Smooth muscle cell (in vitro differentiated cells): ENCODE measurements at regions not wholly inside any gene's neighbourhood (a gene's known extent, or its start where the extent isn't known, plus 50 kb on each side); places are given as distances from the start of the nearest gene placed in this dataset.

Experiments
- DNase-seq: peaks from one replicate; lab custom pipeline; 2025; ENCODE audit not compliant: unreplicated experiment; lab: John Stamatoyannopoulos, UW
- H2AFZ ChIP-seq: fragments of 200-600 bp; sonication (generic); 2 replicates; pipeline ENCODE4 v1.6.0; 2016; ENCODE audit warnings: antibody characterized with exemption, low read depth, mild to moderate bottlenecking
- H3F3A ChIP-seq: fragments of 200-600 bp; sonication (generic); 2 replicates; pipeline ENCODE4 v1.6.0; 2017; ENCODE audit warnings: antibody characterized with exemption, low read depth
- H3K27ac ChIP-seq: fragments of 200-600 bp; sonication (generic); 2 replicates; pipeline ENCODE4 v1.5.1; 2016; ENCODE audit warnings: low read depth, mild to moderate bottlenecking
- H3K27me3 ChIP-seq: fragments of 200-600 bp; sonication (generic); 2 replicates; pipeline ENCODE4 v1.6.1; 2016; ENCODE audit warnings: low read depth, mild to moderate bottlenecking
- H3K36me3 ChIP-seq: fragments of 200-600 bp; sonication (generic); 2 replicates; pipeline ENCODE4 v1.5.1; 2016; ENCODE audit warnings: low read depth
- H3K4me1 ChIP-seq: fragments of 200-600 bp; sonication (generic); 2 replicates; pipeline ENCODE4 v1.5.1; 2016; ENCODE audit warnings: low read depth
- H3K4me2 ChIP-seq: fragments of 200-600 bp; sonication (generic); 2 replicates; pipeline ENCODE4 v1.6.0; 2016; ENCODE audit warnings: mild to moderate bottlenecking
- H3K4me3 ChIP-seq: fragments of 200-600 bp; sonication (generic); 2 replicates; pipeline ENCODE4 v1.5.1; 2016; ENCODE audit warnings: mild to moderate bottlenecking
- H3K79me2 ChIP-seq: fragments of 200-600 bp; sonication (generic); 2 replicates; pipeline ENCODE4 v1.6.0; 2016; ENCODE audit warnings: low read depth, mild to moderate bottlenecking
- H3K9ac ChIP-seq: fragments of 200-600 bp; sonication (generic); 2 replicates; pipeline ENCODE4 v1.6.0; 2016; ENCODE audit warnings: low read depth
- H3K9me3 ChIP-seq: fragments of 200-600 bp; sonication (generic); replicated peaks from 2 replicates; pipeline ENCODE4 v1.5.1; 2016; ENCODE audit warnings: low read depth
- H4K20me1 ChIP-seq: fragments of 200-600 bp; sonication (generic); 2 replicates; pipeline ENCODE4 v1.6.0; 2016; ENCODE audit warnings: low read depth
- CTCF ChIP-seq: fragments of 200-600 bp; sonication (generic); IDR thresholded peaks from 2 replicates; pipeline ENCODE4 v1.5.1; 2017; ENCODE audit warnings: borderline replicate concordance, mild to moderate bottlenecking, antibody characterized with exemption; ENCODE audit not compliant: insufficient read depth, poor library complexity, severe bottlenecking
- WGBS: methylation state at CpG from one replicate; pipeline ENCODE4 v1.1.7; 2016; ENCODE audit warnings: low lambda C conversion rate; 5-methylcytosine and 5-hydroxymethylcytosine counted together

DNA sequence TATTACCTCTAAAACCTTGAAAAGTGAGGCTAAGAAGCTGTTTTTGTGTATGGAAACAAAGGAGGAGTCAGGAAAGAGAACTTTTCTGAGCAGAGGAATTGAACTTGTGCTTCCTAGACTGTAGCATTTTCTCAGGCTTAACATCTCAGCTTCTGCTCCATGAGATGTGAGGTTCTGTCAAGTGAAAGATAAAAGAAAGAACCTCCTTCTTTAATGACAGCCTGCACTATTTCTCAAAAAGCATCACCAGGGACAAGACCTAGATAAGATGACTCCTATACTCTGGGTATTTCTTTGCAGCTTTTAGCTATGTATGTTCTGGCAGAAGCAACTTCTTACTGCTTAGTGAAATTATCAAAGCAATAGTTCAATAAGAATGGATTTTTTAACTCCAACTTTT is 87.6 kb upstream of the KCNQ5 start:
- H2AFZ ChIP-seq = no peak overlapping the region
- no peaks in the 10 kb centered on the region for H3K27me3 ChIP-seq
- no peaks in the 10 kb centered on the region for H3K9me3 ChIP-seq
- H3K4me1 ChIP-seq = no peaks in the 10 kb centered on the region
- no peak overlapping the region for H3K4me3 ChIP-seq
- H3K36me3 ChIP-seq = no peaks in the 10 kb centered on the region
- no peaks in the 10 kb centered on the region for H3F3A ChIP-seq
- H3K79me2 ChIP-seq = no peaks in the 10 kb centered on the region
- H3K4me2 ChIP-seq = no peak overlapping the region
- no peak overlapping the region for H3K27ac ChIP-seq
- no peaks in the 10 kb centered on the region for H4K20me1 ChIP-seq
- H3K9ac ChIP-seq = no peak overlapping the region
- TF ChIP-seq CTCF = no peak
- no peak for DNase-seq

GRCh38 chr6:72535124-72535523 is 86.7 kb upstream of the KCNQ5 start:
- no peaks in the 10 kb centered on the region for H3K79me2 ChIP-seq
- no peaks in the 10 kb centered on the region for H3K4me1 ChIP-seq
- no peak for DNase-seq
- H3F3A ChIP-seq = no peaks in the 10 kb centered on the region
- H3K9me3 ChIP-seq = no peaks in the 10 kb centered on the region
- no peak overlapping the region for H3K4me2 ChIP-seq
- H3K9ac ChIP-seq = no peak overlapping the region
- H3K4me3 ChIP-seq = no peak overlapping the region
- no peak overlapping the region for H2AFZ ChIP-seq
- 38% methylated on average over 3 of the region's 3 CpGs for WGBS
- H3K27me3 ChIP-seq = no peaks in the 10 kb centered on the region
- no peak overlapping the region for H3K27ac ChIP-seq
- no peaks in the 10 kb centered on the region for H3K36me3 ChIP-seq
- no peak for TF ChIP-seq CTCF
- no peaks in the 10 kb centered on the region for H4K20me1 ChIP-seq

- H3K4me3 ChIP-seq = no peak overlapping the region
- H3K79me2 ChIP-seq = no peaks in the 10 kb centered on the region
- TF ChIP-seq CTCF = no peak
- 93% methylated on average over 3 of the region's 3 CpGs for WGBS
- H3K27ac ChIP-seq = no peak overlapping the region
- no peaks in the 10 kb centered on the region for H3F3A ChIP-seq
- H3K9ac ChIP-seq = no peak overlapping the region
- no peaks in the 10 kb centered on the region for H3K27me3 ChIP-seq
- H4K20me1 ChIP-seq = no peaks in the 10 kb centered on the region
- DNase-seq = no peak
- H3K9me3 ChIP-seq = no peaks in the 10 kb centered on the region
- no peak overlapping the region for H2AFZ ChIP-seq
- H3K4me1 ChIP-seq = no peaks in the 10 kb centered on the region
- H3K36me3 ChIP-seq = no peaks in the 10 kb centered on the region
- H3K4me2 ChIP-seq = no peak overlapping the region
Observed at GRCh38 chr6:72547020-72547419, 74.8 kb upstream of the KCNQ5 start.

- Histone ChIP-seq H3K27me3 (no peaks in the 10 kb centered on the region), H3K4me2 (no peak overlapping the region), H3K9me3 (no peaks in the 10 kb centered on the region), H3K4me3 (no peak overlapping the region), H3K79me2 (no peaks in the 10 kb centered on the region), H3F3A (peaks cover 25% of the 10 kb centered on the region), H4K20me1 (no peaks in the 10 kb centered on the region), H3K36me3 (no peaks in the 10 kb centered on the region), H3K27ac (no peak overlapping the region), H2AFZ (no peak overlapping the region), H3K9ac (no peak overlapping the region), H3K4me1 (no peaks in the 10 kb centered on the region)
- TF ChIP-seq CTCF = no peak
- DNase-seq = no peak
- 75% methylated on average over 3 of the region's 3 CpGs for WGBS
Observed at GRCh38 chr6:72551470-72551869, 70.4 kb upstream of the KCNQ5 start.
